Thoracic aorta (tissue), 2 donors: ENCODE measurements at regions not wholly inside any gene's neighbourhood (a gene's known extent, or its start where the extent isn't known, plus 50 kb on each side); places are given as distances from the start of the nearest gene placed in this dataset.

Experiments
- ATAC-seq: fragments of 150-250 bp; one replicate; pipeline ENCODE4 v1.8.0; 2017; ENCODE audit warnings: low read depth; ENCODE audit not compliant: insufficient number of reproducible peaks, low FRiP score
- DNase-seq: peaks from one replicate; pipeline ENCODE4 v3.0.0-alpha.2; 2020; ENCODE audit warnings: low spot score
- H3K27ac ChIP-seq, 2 donors: fragments of 200-600 bp; sonication (generic); 1 replicate in 1 of 2; 2 replicates in 1 of 2; pipeline ENCODE4 v1.5.1; 2016; ENCODE audit warnings: mild to moderate bottlenecking in 2 of 2, moderate library complexity in 2 of 2
- H3K27me3 ChIP-seq: fragments of 200-600 bp; sonication (generic); replicated peaks from 2 replicates; pipeline ENCODE4 v1.6.0; 2016; ENCODE audit warnings: mild to moderate bottlenecking; ENCODE audit not compliant: insufficient read depth
- H3K36me3 ChIP-seq: fragments of 200-600 bp; sonication (generic); one replicate; pipeline ENCODE4 v1.5.1; 2016
- H3K4me1 ChIP-seq, 2 donors: fragments of 200-600 bp; sonication (generic); 1 replicate in 1 of 2; 2 replicates in 1 of 2; pipeline versions ENCODE4 v1.5.1 to v1.6.0; 2016; ENCODE audit warnings: low read depth in 2 of 2, mild to moderate bottlenecking in 1 of 2; ENCODE audit not compliant: control insufficient read depth in 1 of 2
- H3K4me3 ChIP-seq: fragments of 200-600 bp; sonication (generic); 2 replicates; pipeline ENCODE4 v1.5.1; 2016; ENCODE audit warnings: mild to moderate bottlenecking
- H3K9me3 ChIP-seq: fragments of 200-600 bp; sonication (generic); 2 replicates; pipeline ENCODE4 v1.5.1; 2016
- TF ChIP-seq, protein P1 (sequence below): fragments of 200-600 bp; sonication (generic); IDR thresholded peaks from one replicate; pipeline ENCODE4 v1.5.1; 2019; ENCODE audit warnings: antibody characterized with exemption

DNA sequence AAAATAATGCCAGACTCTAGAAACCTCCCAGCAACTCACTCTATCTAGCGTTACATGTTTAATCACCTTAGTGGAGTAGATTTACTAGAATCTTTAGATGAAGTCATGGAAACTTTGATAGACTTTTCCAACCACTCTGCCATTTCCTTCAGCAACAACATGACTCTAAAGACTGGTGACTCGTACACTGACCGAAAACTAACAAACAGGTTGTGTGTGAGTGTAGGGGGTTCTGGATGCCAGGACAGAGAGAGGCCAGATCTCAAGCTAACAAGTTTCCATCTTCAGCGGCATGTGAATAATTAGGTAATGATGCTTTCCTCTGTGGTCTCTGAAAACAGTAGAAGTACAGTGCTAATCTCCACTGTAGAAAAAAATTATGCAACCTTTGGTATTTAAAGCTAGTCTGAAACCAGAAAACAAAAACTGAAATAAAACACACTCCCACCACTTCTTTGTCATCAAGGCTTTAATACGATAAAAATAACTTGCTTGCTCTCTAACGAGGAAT is 286.4 kb downstream of the PRDM5 start:
- no peaks in the 10 kb centered on the region for H3K36me3 ChIP-seq
- DNase-seq (no peak), ATAC-seq (no peak)
- TF ChIP-seq, protein P1, sequence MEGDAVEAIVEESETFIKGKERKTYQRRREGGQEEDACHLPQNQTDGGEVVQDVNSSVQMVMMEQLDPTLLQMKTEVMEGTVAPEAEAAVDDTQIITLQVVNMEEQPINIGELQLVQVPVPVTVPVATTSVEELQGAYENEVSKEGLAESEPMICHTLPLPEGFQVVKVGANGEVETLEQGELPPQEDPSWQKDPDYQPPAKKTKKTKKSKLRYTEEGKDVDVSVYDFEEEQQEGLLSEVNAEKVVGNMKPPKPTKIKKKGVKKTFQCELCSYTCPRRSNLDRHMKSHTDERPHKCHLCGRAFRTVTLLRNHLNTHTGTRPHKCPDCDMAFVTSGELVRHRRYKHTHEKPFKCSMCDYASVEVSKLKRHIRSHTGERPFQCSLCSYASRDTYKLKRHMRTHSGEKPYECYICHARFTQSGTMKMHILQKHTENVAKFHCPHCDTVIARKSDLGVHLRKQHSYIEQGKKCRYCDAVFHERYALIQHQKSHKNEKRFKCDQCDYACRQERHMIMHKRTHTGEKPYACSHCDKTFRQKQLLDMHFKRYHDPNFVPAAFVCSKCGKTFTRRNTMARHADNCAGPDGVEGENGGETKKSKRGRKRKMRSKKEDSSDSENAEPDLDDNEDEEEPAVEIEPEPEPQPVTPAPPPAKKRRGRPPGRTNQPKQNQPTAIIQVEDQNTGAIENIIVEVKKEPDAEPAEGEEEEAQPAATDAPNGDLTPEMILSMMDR = no peak
- no peak overlapping the region for H3K27ac ChIP-seq
- no peaks in the 10 kb centered on the region for H3K4me1 ChIP-seq
- H3K27me3 ChIP-seq = no peaks in the 10 kb centered on the region
- H3K9me3 ChIP-seq = no peaks in the 10 kb centered on the region
- no peak overlapping the region for H3K4me3 ChIP-seq

DNA sequence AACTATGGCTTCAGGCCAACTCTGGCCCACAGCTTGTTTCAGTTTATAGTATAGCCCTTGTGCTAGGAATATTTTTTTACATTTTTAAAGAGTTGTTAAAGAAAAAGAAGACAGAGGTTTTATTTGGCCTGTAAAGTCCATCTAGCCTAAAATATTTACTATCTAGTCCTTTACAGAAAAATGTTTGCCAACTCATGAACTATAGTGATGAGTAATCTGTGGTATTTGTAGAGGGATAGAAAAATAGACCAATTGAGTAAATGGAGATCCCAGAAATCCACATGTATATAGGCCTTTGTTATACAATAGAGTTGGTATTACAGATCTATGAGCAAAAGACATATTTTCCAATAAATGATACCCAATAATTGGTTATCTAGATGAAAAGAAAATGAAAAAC is 288.7 kb downstream of the PRDM5 start:
- no peak for ATAC-seq
- Histone ChIP-seq H3K27me3 (no peaks in the 10 kb centered on the region), H3K4me3 (no peak overlapping the region), H3K36me3 (no peaks in the 10 kb centered on the region), H3K9me3 (no peaks in the 10 kb centered on the region), H3K27ac (no peak overlapping the region), H3K4me1 (no peaks in the 10 kb centered on the region)
- no peak for DNase-seq
- TF ChIP-seq, protein P1 = no peak

DNA sequence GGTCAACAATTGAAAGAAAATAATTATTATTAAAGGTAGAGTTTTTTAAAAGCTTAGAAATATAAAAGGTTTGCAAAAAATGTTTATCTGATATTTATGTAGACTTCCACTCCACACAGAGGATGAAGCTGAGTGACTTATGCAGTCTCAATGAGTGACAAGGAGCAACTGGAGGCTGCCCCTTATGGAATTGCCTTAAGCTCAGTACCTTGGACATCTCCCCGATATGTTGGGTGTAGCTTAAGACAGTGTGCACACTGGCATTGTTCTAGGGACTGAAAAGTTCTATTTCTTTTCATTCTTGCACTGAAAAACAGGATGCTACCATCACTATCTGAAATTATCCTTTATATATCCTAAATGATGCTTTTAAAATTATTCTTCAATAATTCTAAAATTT is 292.1 kb downstream of the PRDM5 start:
- H3K36me3 ChIP-seq = no peaks in the 10 kb centered on the region
- no peak overlapping the region for H3K4me3 ChIP-seq
- no peaks in the 10 kb centered on the region for H3K9me3 ChIP-seq
- no peaks in the 10 kb centered on the region for H3K27me3 ChIP-seq
- H3K27ac ChIP-seq = no peak overlapping the region
- no peaks in the 10 kb centered on the region for H3K4me1 ChIP-seq
- ATAC-seq (no peak), DNase-seq (no peak)
- TF ChIP-seq, protein P1 = no peak

DNA sequence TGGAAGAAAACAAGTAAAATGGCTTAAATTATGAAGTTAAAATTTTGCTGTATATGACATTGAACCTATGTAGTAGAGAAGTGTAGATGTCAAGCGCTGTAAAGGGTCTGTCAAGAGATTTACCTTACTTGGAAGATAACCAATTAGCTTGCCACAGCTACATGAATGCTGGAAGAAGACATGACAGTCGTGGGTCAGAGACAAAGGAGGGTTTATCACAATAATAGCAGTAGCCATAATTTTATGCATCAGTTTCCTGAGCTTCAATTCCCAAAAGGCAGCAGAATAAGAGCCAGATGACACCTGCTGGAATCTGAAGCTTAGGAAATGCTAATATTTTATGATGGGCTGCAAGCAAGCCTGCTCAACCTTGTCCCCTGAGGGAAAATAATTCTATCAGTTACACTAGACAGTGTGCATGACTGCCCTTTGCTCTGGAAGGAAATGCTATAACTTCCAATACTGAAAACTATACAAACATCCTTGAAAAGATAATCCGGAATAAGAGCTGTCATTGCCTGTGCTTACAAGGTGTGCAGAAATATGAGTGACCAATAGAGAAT is 292.9 kb downstream of the PRDM5 start:
- DNase-seq = no peak
- TF ChIP-seq, protein P1 = no peak
- H3K4me3 ChIP-seq = no peak overlapping the region

DNA sequence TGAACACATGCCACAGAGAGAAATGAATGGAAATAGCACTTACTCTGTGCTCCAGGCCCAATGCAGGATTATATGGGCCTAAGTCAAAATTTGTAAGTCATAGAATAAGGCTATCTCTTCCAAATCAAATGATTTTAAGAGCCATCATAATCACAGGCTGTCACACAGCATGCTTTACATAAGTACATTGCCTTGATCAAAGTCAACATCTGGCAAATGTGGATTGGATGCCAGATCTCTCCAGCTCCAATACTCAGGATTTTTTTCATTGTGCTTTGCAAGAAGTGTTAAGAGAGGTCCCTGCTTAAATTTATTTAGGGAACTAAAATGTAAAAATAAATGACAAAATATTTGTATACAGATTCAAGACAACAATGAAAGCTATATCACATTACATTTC is 299.9 kb downstream of the PRDM5 start:
- no peak for ATAC-seq
- no peak overlapping the region for H3K27ac ChIP-seq
- no peaks in the 10 kb centered on the region for H3K9me3 ChIP-seq
- H3K36me3 ChIP-seq = no peaks in the 10 kb centered on the region
- H3K4me3 ChIP-seq = no peak overlapping the region
- no peak for DNase-seq
- no peaks in the 10 kb centered on the region for H3K27me3 ChIP-seq
- TF ChIP-seq, protein P1 = no peak
- H3K4me1 ChIP-seq = no peaks in the 10 kb centered on the region

More for the DNA sequence above, 292.9 kb downstream of the PRDM5 start:
- no peak overlapping the region for H3K27ac ChIP-seq
- ATAC-seq = no peak
- H3K27me3 ChIP-seq = no peaks in the 10 kb centered on the region
- H3K36me3 ChIP-seq = no peaks in the 10 kb centered on the region
- no peaks in the 10 kb centered on the region for H3K9me3 ChIP-seq
- no peaks in the 10 kb centered on the region for H3K4me1 ChIP-seq
